Spleen (tissue), 11 donors: ENCODE measurements at regions not wholly inside any gene's neighbourhood (a gene's known extent, or its start where the extent isn't known, plus 50 kb on each side); places are given as distances from the start of the nearest gene placed in this dataset.

Experiments
- DNase-seq: peaks from one replicate; pipeline ENCODE4 v3.0.0-alpha.2; 2020
- H3K27ac ChIP-seq, 8 donors: fragments of 200-600 bp; sonication (generic) in 7 of 8; 1 replicate in 4 of 8; 2 replicates in 4 of 8; pipeline versions ENCODE4 v1.5.0 to v1.8.0; 2016 to 2021; ENCODE audit warnings: inconsistent platforms in 4 of 8, mild to moderate bottlenecking in 4 of 8, moderate library complexity in 1 of 8
- H3K27me3 ChIP-seq, 7 donors: fragments of 200-600 bp; sonication (generic) in 6 of 7; replicated peaks in 1 of 7; 1 replicate in 4 of 7; 2 replicates in 3 of 7; pipeline versions ENCODE4 v1.5.0 to v1.8.0; 2016 to 2021; ENCODE audit warnings: inconsistent platforms in 3 of 7, mild to moderate bottlenecking in 1 of 7
- H3K36me3 ChIP-seq, 6 donors: fragments of 200-600 bp; sonication (generic) in 5 of 6; 1 replicate in 4 of 6; 2 replicates in 2 of 6; pipeline versions ENCODE4 v1.5.0 to v1.8.0; 2016 to 2021; ENCODE audit warnings: inconsistent platforms in 2 of 6
- H3K4me1 ChIP-seq, 6 donors: fragments of 200-600 bp; sonication (generic) in 5 of 6; 1 replicate in 3 of 6; 2 replicates in 3 of 6; pipeline versions ENCODE4 v1.5.0 to v1.8.0; 2016 to 2021; ENCODE audit warnings: inconsistent platforms in 3 of 6
- H3K4me3 ChIP-seq, 8 donors: fragments of 200-600 bp; sonication (generic) in 7 of 8; 1 replicate in 4 of 8; 2 replicates in 4 of 8; pipeline versions ENCODE4 v1.5.0 to v1.8.0; 2016 to 2021; ENCODE audit warnings: inconsistent platforms in 4 of 8, mild to moderate bottlenecking in 4 of 8, moderate library complexity in 2 of 8
- H3K9me3 ChIP-seq, 8 donors: fragments of 200-600 bp; sonication (generic) in 7 of 8; 1 replicate in 4 of 8; 2 replicates in 4 of 8; pipeline versions ENCODE4 v1.5.0 to v1.8.0; 2016 to 2021; ENCODE audit warnings: inconsistent platforms in 4 of 8
- CTCF ChIP-seq, 11 experiments: fragments of 200-600 bp in 7 of 11; fragments of 450-650 bp in 4 of 11; sonication (generic) in 4 of 11; IDR thresholded peaks in 8 of 11; conservative IDR thresholded peaks in 3 of 11; 1 replicate in 7 of 11; 2 replicates in 4 of 11; pipeline versions ENCODE4 v1.4.0 to v1.8.0; 2016 to 2021; ENCODE audit warnings: antibody characterized with exemption in 11 of 11, inconsistent platforms in 4 of 11, mild to moderate bottlenecking in 1 of 11
- POLR2A ChIP-seq, 3 donors: fragments of 450-650 bp; IDR thresholded peaks; one replicate each; pipeline ENCODE4 v1.5.1; 2017; ENCODE audit warnings: antibody characterized with exemption in 3 of 3, mild to moderate bottlenecking in 1 of 3
- POLR2AphosphoS5 ChIP-seq, 3 donors: sonication (generic); formaldehyde crosslinking; IDR thresholded peaks; one replicate each; pipeline ENCODE4 v1.5.1; 2017; ENCODE audit warnings: antibody characterized with exemption in 3 of 3
- WGBS, 5 donors: extraction: QIAGEN DNeasy Blood & Tissue Kit in 3 of 5; methylation state at CpG; one replicate each; pipeline versions ENCODE4 v1.1.5 to v1.1.7; 2013 to 2018; 5-methylcytosine and 5-hydroxymethylcytosine counted together
- intact Hi-C: fragments of 100-400 bp; cut with DNase I; formaldehyde crosslinking; loops from one replicate; pipeline ENCODE4 v1.15.0; 2023; ENCODE audit warnings: low total_unique reads
- donor health status: healthy with polysubstance abuse.
- donor health status: DM: no; HTN: no; CAD: no; lungs with moderate emphysema.
- donor health status: DM: no; HTN: no; CAD: no.
- donor health status: Bipolar disorder and iron deficiency.
- donor health status: healthy.
- donor health status: DM: no; HTN: no; CAD: no.
- donor health status: DM: yes; HTN: yes; CAD: no.

GRCh38 chr4:163868445-163868844 is 374.0 kb downstream of the TMA16 start:
- no peaks in the 10 kb centered on the region for H3K9me3 ChIP-seq

DNA sequence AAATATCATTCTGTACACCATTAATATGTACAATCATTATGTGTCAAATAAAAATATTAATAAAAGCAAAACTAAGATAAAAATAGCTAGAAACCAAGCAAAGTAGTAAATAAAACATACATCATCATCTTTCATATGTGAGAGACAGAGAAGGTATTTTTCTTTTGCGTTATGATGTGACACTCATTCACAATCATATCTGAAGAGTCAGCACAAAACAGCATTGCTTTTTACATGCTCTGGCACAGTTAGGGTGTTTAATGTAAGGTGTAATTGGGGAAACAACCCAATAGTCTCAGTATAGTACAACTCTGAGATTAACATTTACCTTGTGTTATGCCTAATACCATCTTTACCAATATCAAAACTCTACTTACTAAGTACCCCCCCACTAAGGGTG is 376.6 kb downstream of the TMA16 start:
- Histone ChIP-seq H3K4me3 (no peak overlapping the region), H3K27ac (no peak overlapping the region), H3K27me3 (no peaks in the 10 kb centered on the region), H3K9me3 (no peaks in the 10 kb centered on the region), H3K4me1 (no peaks in the 10 kb centered on the region), H3K36me3 (no peaks in the 10 kb centered on the region)
- no peak for DNase-seq
- TF ChIP-seq POLR2A (IDR thresholded peaks at IDR 0.05) = no peak
- TF ChIP-seq CTCF (IDR thresholded peaks at IDR 0.05 in 8 of 11, conservative IDR thresholded peaks at IDR 0.05 in 3 of 11) = no peak
- TF ChIP-seq POLR2AphosphoS5 (IDR thresholded peaks at IDR 0.05) = no peak
- intact Hi-C loops = no loop called here
- WGBS, 5 donors = 73 to 89% (median 80%) methylated on average over 1 of the region's 1 CpG

More at GRCh38 chr4:163868445-163868844, 374.0 kb downstream of the TMA16 start:
- H3K36me3 ChIP-seq = no peaks in the 10 kb centered on the region
- H3K4me3 ChIP-seq = no peak overlapping the region
- 89 to 93% (median 91%) methylated on average over 2 of the region's 2 CpGs for WGBS, 5 donors
- no peaks in the 10 kb centered on the region for H3K27me3 ChIP-seq
- no peak overlapping the region for H3K27ac ChIP-seq
- intact Hi-C loops = no loop called here
- TF ChIP-seq POLR2AphosphoS5 (IDR thresholded peaks at IDR 0.05) = no peak
- no peak for TF ChIP-seq CTCF (IDR thresholded peaks at IDR 0.05 in 8 of 11, conservative IDR thresholded peaks at IDR 0.05 in 3 of 11)
- no peak for TF ChIP-seq POLR2A (IDR thresholded peaks at IDR 0.05)
- no peaks in the 10 kb centered on the region for H3K4me1 ChIP-seq
- DNase-seq = no peak

GRCh38 chr4:163875327-163875726 is 380.8 kb downstream of the TMA16 start:
- DNase-seq = no peak
- Histone ChIP-seq H3K27ac (no peak overlapping the region), H3K36me3 (no peaks in the 10 kb centered on the region), H3K4me3 (no peak overlapping the region), H3K4me1 (no peaks in the 10 kb centered on the region), H3K9me3 (no peaks in the 10 kb centered on the region), H3K27me3 (no peaks in the 10 kb centered on the region)
- TF ChIP-seq CTCF (IDR thresholded peaks at IDR 0.05 in 8 of 11, conservative IDR thresholded peaks at IDR 0.05 in 3 of 11) = no peak
- no peak for TF ChIP-seq POLR2A (IDR thresholded peaks at IDR 0.05)
- TF ChIP-seq POLR2AphosphoS5 (IDR thresholded peaks at IDR 0.05) = no peak
- WGBS, 5 donors = 81 to 91% (median 83%) methylated on average over 4 of the region's 4 CpGs
- intact Hi-C loops = no loop called here

GRCh38 chr4:163878336-163879121 is 384.0 kb downstream of the TMA16 start:
- Histone ChIP-seq H3K9me3 (no peaks in the 10 kb centered on the region), H3K27me3 (no peaks in the 10 kb centered on the region)
- intact Hi-C loops = no loop called here

More at GRCh38 chr4:163878336-163879121, 384.0 kb downstream of the TMA16 start:
- H3K36me3 ChIP-seq = no peaks in the 10 kb centered on the region
- TF ChIP-seq CTCF (IDR thresholded peaks at IDR 0.05 in 8 of 11, conservative IDR thresholded peaks at IDR 0.05 in 3 of 11) (no peak), POLR2AphosphoS5 (IDR thresholded peaks at IDR 0.05) (no peak), POLR2A (IDR thresholded peaks at IDR 0.05) (no peak)
- H3K4me1 ChIP-seq = no peaks in the 10 kb centered on the region
- no peak for DNase-seq
- H3K4me3 ChIP-seq = no peak overlapping the region
- WGBS, 5 donors = 78 to 89% (median 85%) methylated on average over 3 of the region's 3 CpGs
- no peak overlapping the region for H3K27ac ChIP-seq
